Central memory CD8-positive, alpha-beta T cell (primary cell): ENCODE measurements at regions not wholly inside any gene's neighbourhood (a gene's known extent, or its start where the extent isn't known, plus 50 kb on each side); places are given as distances from the start of the nearest gene placed in this dataset.
"Not testable (repeated sequence)": the region's sequence is repeated elsewhere in the genome, so short reads cannot be mapped to it uniquely, and the experiment has no call there.

Experiments
- ATAC-seq: fragments of 150-1000 bp; cut with Tn5 transposase; replicated peaks from 2 replicates; pipeline ENCODE4 v1.10.0; 2022; ENCODE audit warnings: mild to moderate bottlenecking, moderate FRiP score, moderate number of reproducible peaks; ENCODE audit not compliant: poor library complexity, severe bottlenecking; ENCODE audit errors: extremely low read depth
- DNase-seq, 2 donors: peaks; one replicate each; pipeline ENCODE4 v3.0.0; 2021; ENCODE audit warnings: low spot score in 2 of 2
- H3K27ac Mint-ChIP-seq: one replicate; pipeline ENCODE4 v1.8.0; 2022; ENCODE audit warnings: low read depth, mild to moderate bottlenecking, moderate library complexity, mixed read lengths
- H3K27me3 Mint-ChIP-seq: one replicate; pipeline ENCODE4 v1.8.0; 2022; ENCODE audit warnings: mixed read lengths
- H3K36me3 Mint-ChIP-seq: one replicate; pipeline ENCODE4 v1.8.0; 2022; ENCODE audit warnings: mild to moderate bottlenecking, moderate library complexity, mixed read lengths; ENCODE audit not compliant: insufficient read depth
- H3K4me1 Mint-ChIP-seq: one replicate; pipeline ENCODE4 v1.8.0; 2022; ENCODE audit warnings: mixed read lengths
- H3K4me3 Mint-ChIP-seq: one replicate; pipeline ENCODE4 v1.8.0; 2022; ENCODE audit warnings: mild to moderate bottlenecking, moderate library complexity, mixed read lengths
- H3K9me3 Mint-ChIP-seq: one replicate; pipeline ENCODE4 v1.8.0; 2022; ENCODE audit warnings: mixed read lengths

- peaks cover 7% of the 10 kb centered on the region for H3K9me3 Mint-ChIP-seq
- no peaks in the 10 kb centered on the region for H3K27me3 Mint-ChIP-seq
- H3K36me3 Mint-ChIP-seq = peaks cover 10% of the 10 kb centered on the region
- no peak for DNase-seq
- ATAC-seq = no peak
- H3K4me3 Mint-ChIP-seq = no peak overlapping the region
- peak overlapping the region; percentile 64 for H3K27ac Mint-ChIP-seq
- peaks cover 80% of the 10 kb centered on the region for H3K4me1 Mint-ChIP-seq
Measured at GRCh38 chr6:144665932-144666450, 380.9 kb downstream of the UTRN start.

GRCh38 chr6:144666781-144667180, 381.6 kb downstream of the UTRN start:
- no peak overlapping the region for H3K4me3 Mint-ChIP-seq
- H3K27ac Mint-ChIP-seq = peak overlapping the region; percentile 64
- peaks cover 7% of the 10 kb centered on the region for H3K9me3 Mint-ChIP-seq
- DNase-seq = no peak
- no peaks in the 10 kb centered on the region for H3K27me3 Mint-ChIP-seq
- H3K36me3 Mint-ChIP-seq = peaks cover 14% of the 10 kb centered on the region
- ATAC-seq = no peak
- H3K4me1 Mint-ChIP-seq = peaks cover 82% of the 10 kb centered on the region

GRCh38 chr6:144667532-144668503, 382.7 kb downstream of the UTRN start:
- no peak for DNase-seq
- Mint-ChIP-seq H3K27ac (peak overlapping the region; percentile 64), H3K4me1 (peaks cover 82% of the 10 kb centered on the region), H3K4me3 (no peak overlapping the region), H3K9me3 (peaks cover 17% of the 10 kb centered on the region), H3K27me3 (no peaks in the 10 kb centered on the region), H3K36me3 (peaks cover 13% of the 10 kb centered on the region)
- no peak for ATAC-seq

GRCh38 chr6:144670259-144670658, 385.1 kb downstream of the UTRN start:
- H3K9me3 Mint-ChIP-seq = peaks cover 17% of the 10 kb centered on the region
- H3K4me3 Mint-ChIP-seq, H3K36me3 Mint-ChIP-seq, ATAC-seq, DNase-seq, H3K27me3 Mint-ChIP-seq, H3K27ac Mint-ChIP-seq: not testable (repeated sequence)
- H3K4me1 Mint-ChIP-seq = peaks cover 72% of the 10 kb centered on the region

- Mint-ChIP-seq H3K27me3 (no peaks in the 10 kb centered on the region), H3K4me3 (no peak overlapping the region), H3K9me3 (peaks cover 17% of the 10 kb centered on the region), H3K36me3 (peaks cover 8% of the 10 kb centered on the region), H3K4me1 (peaks cover 45% of the 10 kb centered on the region), H3K27ac (no peak overlapping the region)
- DNase-seq (no peak), ATAC-seq (no peak)
Measured at GRCh38 chr6:144673807-144674206, 388.7 kb downstream of the UTRN start.

GRCh38 chr6:144675231-144675861, 390.2 kb downstream of the UTRN start:
- no peak for ATAC-seq
- no peak overlapping the region for H3K4me3 Mint-ChIP-seq
- H3K9me3 Mint-ChIP-seq = peaks cover 15% of the 10 kb centered on the region

GRCh38 chr6:144676310-144676709, 391.2 kb downstream of the UTRN start:
- DNase-seq, ATAC-seq, H3K27ac Mint-ChIP-seq, H3K4me3 Mint-ChIP-seq, H3K9me3 Mint-ChIP-seq, H3K27me3 Mint-ChIP-seq: not testable (repeated sequence)
- H3K4me1 Mint-ChIP-seq = peaks cover 40% of the 10 kb centered on the region
- H3K36me3 Mint-ChIP-seq = peaks cover 11% of the 10 kb centered on the region

More at GRCh38 chr6:144675231-144675861, 390.2 kb downstream of the UTRN start:
- peaks cover 9% of the 10 kb centered on the region for H3K36me3 Mint-ChIP-seq
- no peak overlapping the region for H3K27ac Mint-ChIP-seq
- peaks cover 42% of the 10 kb centered on the region for H3K4me1 Mint-ChIP-seq
- no peak for DNase-seq
- no peaks in the 10 kb centered on the region for H3K27me3 Mint-ChIP-seq

GRCh38 chr6:144677263-144677662, 392.1 kb downstream of the UTRN start:
- Mint-ChIP-seq H3K36me3 (peaks cover 10% of the 10 kb centered on the region), H3K4me1 (peaks cover 37% of the 10 kb centered on the region)
- ATAC-seq, H3K27me3 Mint-ChIP-seq, H3K4me3 Mint-ChIP-seq, DNase-seq, H3K9me3 Mint-ChIP-seq, H3K27ac Mint-ChIP-seq: not testable (repeated sequence)

- ATAC-seq (no peak), DNase-seq (no peak)
- Mint-ChIP-seq H3K9me3 (no peaks in the 10 kb centered on the region), H3K36me3 (peaks cover 15% of the 10 kb centered on the region), H3K27me3 (no peaks in the 10 kb centered on the region), H3K4me3 (no peak overlapping the region), H3K27ac (peak overlapping the region; percentile 42), H3K4me1 (peaks cover 25% of the 10 kb centered on the region)
Measured at GRCh38 chr6:144678844-144679243, 393.7 kb downstream of the UTRN start.

- H3K27me3 Mint-ChIP-seq = no peaks in the 10 kb centered on the region
- DNase-seq (no peak), ATAC-seq (no peak)
- H3K4me1 Mint-ChIP-seq = peaks cover 30% of the 10 kb centered on the region
- peaks cover 21% of the 10 kb centered on the region for H3K36me3 Mint-ChIP-seq
- H3K4me3 Mint-ChIP-seq = no peak overlapping the region
- no peak overlapping the region for H3K27ac Mint-ChIP-seq
- peaks cover 2% of the 10 kb centered on the region for H3K9me3 Mint-ChIP-seq
Measured at GRCh38 chr6:144681334-144681733, 396.2 kb downstream of the UTRN start.

GRCh38 chr6:144683216-144684070, 398.3 kb downstream of the UTRN start:
- Mint-ChIP-seq H3K9me3 (peaks cover 12% of the 10 kb centered on the region), H3K4me3 (no peak overlapping the region), H3K4me1 (peaks cover 39% of the 10 kb centered on the region), H3K36me3 (peaks cover 27% of the 10 kb centered on the region), H3K27ac (no peak overlapping the region), H3K27me3 (no peaks in the 10 kb centered on the region)
- ATAC-seq (no peak), DNase-seq (no peak)

GRCh38 chr6:144688713-144689112, 403.6 kb downstream of the UTRN start:
- H3K27me3 Mint-ChIP-seq = no peaks in the 10 kb centered on the region
- DNase-seq (no peak), ATAC-seq (no peak)
- peaks cover 55% of the 10 kb centered on the region for H3K4me1 Mint-ChIP-seq
- H3K36me3 Mint-ChIP-seq = peaks cover 16% of the 10 kb centered on the region
- H3K9me3 Mint-ChIP-seq = peaks cover 12% of the 10 kb centered on the region
- H3K27ac Mint-ChIP-seq = peak overlapping the region; percentile 41
- no peak overlapping the region for H3K4me3 Mint-ChIP-seq
